ENCODE measurements at regions not wholly inside any gene's neighbourhood (a gene's known extent, or its start where the extent isn't known, plus 50 kb on each side); places are given as distances from the start of the nearest gene placed in this dataset.

GRCh38 chr15:66941791-66942190 lies 123.6 kb upstream of the SMAD3 start:
- no peak for DNase-seq (ENCODE audit: low spot score)
- no peak for TF ChIP-seq CTCF (IDR thresholded peaks at IDR 0.05; ENCODE audit: borderline replicate concordance, control extremely low read depth, extremely low read depth, insufficient read depth, missing control alignments)
- in situ Hi-C loops (cut with MboI; ENCODE audit: low sequenced_read_pairs, unreplicated experiment) = loop anchor here (10.0 to 25.0 kb wide), 2 partner anchors 483 to 896 kb away; partner anchors contain the start of genes RNU6-1 and SKOR1

- DNase-seq (ENCODE audit: low spot score) = no peak
- TF ChIP-seq CTCF (IDR thresholded peaks at IDR 0.05; ENCODE audit: borderline replicate concordance, control extremely low read depth, extremely low read depth, insufficient read depth, missing control alignments) = no peak
- in situ Hi-C loops (cut with MboI; ENCODE audit: low sequenced_read_pairs, unreplicated experiment) = loop anchor here (10.0 to 25.0 kb wide), 2 partner anchors 482 to 894 kb away; partner anchors contain the start of genes RNU6-1 and SKOR1
Measured at GRCh38 chr15:66942649-66943390, 122.6 kb upstream of the SMAD3 start.

- TF ChIP-seq CTCF (IDR thresholded peaks at IDR 0.05; ENCODE audit: borderline replicate concordance, control extremely low read depth, extremely low read depth, insufficient read depth, missing control alignments) = no peak
- no peak for DNase-seq (ENCODE audit: low spot score)
- in situ Hi-C loops (cut with MboI; ENCODE audit: low sequenced_read_pairs, unreplicated experiment) = loop anchor here (10.0 to 25.0 kb wide), 2 partner anchors 481 to 894 kb away; partner anchors contain the start of genes RNU6-1 and SKOR1
Measured at GRCh38 chr15:66943456-66944095, 121.8 kb upstream of the SMAD3 start.

- TF ChIP-seq CTCF (IDR thresholded peaks at IDR 0.05; ENCODE audit: borderline replicate concordance, control extremely low read depth, extremely low read depth, insufficient read depth, missing control alignments) = no peak
Measured at GRCh38 chr15:66944121-66944520, 121.3 kb upstream of the SMAD3 start.

GRCh38 chr15:66945286-66945685 lies 120.1 kb upstream of the SMAD3 start:
- no peak for TF ChIP-seq CTCF (IDR thresholded peaks at IDR 0.05; ENCODE audit: borderline replicate concordance, control extremely low read depth, extremely low read depth, insufficient read depth, missing control alignments)
- in situ Hi-C loops (cut with MboI; ENCODE audit: low sequenced_read_pairs, unreplicated experiment) = loop anchor here (5.0 to 25.0 kb wide), 3 partner anchors 357 to 892 kb away; partner anchors contain the start of genes RNU6-1 and SKOR1
- no peak for DNase-seq (ENCODE audit: low spot score)

More at GRCh38 chr15:66944121-66944520, 121.3 kb upstream of the SMAD3 start:
- in situ Hi-C loops (cut with MboI; ENCODE audit: low sequenced_read_pairs, unreplicated experiment) = loop anchor here (10.0 to 25.0 kb wide), 2 partner anchors 481 to 893 kb away; partner anchors contain the start of genes RNU6-1 and SKOR1
- no peak for DNase-seq (ENCODE audit: low spot score)

GRCh38 chr15:66945842-66946241 lies 119.6 kb upstream of the SMAD3 start:
- no peak for DNase-seq (ENCODE audit: low spot score)
- no peak for TF ChIP-seq CTCF (IDR thresholded peaks at IDR 0.05; ENCODE audit: borderline replicate concordance, control extremely low read depth, extremely low read depth, insufficient read depth, missing control alignments)
- in situ Hi-C loops (cut with MboI; ENCODE audit: low sequenced_read_pairs, unreplicated experiment) = loop anchor here (5.0 to 25.0 kb wide), 3 partner anchors 356 to 891 kb away; partner anchors contain the start of genes RNU6-1 and SKOR1

Data from GM13976 (cell line).